Upper lobe of left lung (tissue), 4 donors: ENCODE measurements at regions not wholly inside any gene's neighbourhood (a gene's known extent, or its start where the extent isn't known, plus 50 kb on each side); places are given as distances from the start of the nearest gene placed in this dataset.

Experiments
- EP300 ChIP-seq, 4 donors: sonication (generic); formaldehyde crosslinking; IDR thresholded peaks; one replicate each; pipeline ENCODE4 v1.5.1; 2017; ENCODE audit warnings: antibody characterized with exemption in 4 of 4, control low read depth in 2 of 4
- POLR2A ChIP-seq, 4 donors: fragments of 450-650 bp; IDR thresholded peaks; one replicate each; pipeline ENCODE4 v1.5.1; 2016 to 2017; ENCODE audit warnings: antibody characterized with exemption in 4 of 4, mild to moderate bottlenecking in 2 of 4
- POLR2AphosphoS5 ChIP-seq, 2 donors: sonication (generic); formaldehyde crosslinking; IDR thresholded peaks; one replicate each; pipeline ENCODE4 v1.5.1; 2017; ENCODE audit warnings: antibody characterized with exemption in 2 of 2
- TF ChIP-seq, protein P1 (sequence below), 6 experiments: fragments of 450-650 bp in 4 of 6; fragments of 200-600 bp in 2 of 6; sonication (generic) in 2 of 6; IDR thresholded peaks; one replicate each; pipeline ENCODE4 v1.5.1; 2016 to 2019; ENCODE audit warnings: antibody characterized with exemption in 6 of 6

DNA sequence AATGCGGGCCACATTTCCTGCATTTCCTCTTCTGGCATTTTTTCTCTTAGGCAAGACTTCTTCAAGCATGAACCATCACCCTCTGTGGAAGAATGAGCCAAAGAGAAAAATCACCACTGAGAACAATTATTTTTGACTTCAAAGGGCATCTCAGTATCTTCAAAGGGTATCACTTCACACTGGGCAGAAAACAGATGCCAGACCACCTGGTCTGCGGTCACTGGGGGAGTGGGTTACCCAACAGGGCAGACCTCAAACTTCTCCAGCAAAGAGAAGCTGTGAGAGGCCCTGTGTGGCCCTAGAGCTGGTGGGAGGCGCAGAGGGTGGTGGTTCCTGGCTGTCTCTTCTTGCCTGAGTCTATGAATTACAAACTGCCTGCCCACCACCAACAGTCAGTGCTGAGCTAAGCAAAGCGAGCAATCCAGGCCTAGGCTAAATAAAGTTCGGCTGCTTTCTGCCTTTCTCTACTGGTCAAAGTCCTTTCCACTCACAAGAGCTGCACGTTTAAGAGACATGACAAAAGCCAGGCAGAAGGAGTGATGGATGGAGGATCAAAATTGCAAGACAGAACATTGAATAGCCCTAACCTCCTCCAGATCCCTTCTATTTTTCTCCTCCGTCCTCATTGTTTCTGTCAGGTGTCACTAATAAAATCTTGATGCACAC, 602.7 kb upstream of the CDH5 start:
- TF ChIP-seq, protein P1, sequence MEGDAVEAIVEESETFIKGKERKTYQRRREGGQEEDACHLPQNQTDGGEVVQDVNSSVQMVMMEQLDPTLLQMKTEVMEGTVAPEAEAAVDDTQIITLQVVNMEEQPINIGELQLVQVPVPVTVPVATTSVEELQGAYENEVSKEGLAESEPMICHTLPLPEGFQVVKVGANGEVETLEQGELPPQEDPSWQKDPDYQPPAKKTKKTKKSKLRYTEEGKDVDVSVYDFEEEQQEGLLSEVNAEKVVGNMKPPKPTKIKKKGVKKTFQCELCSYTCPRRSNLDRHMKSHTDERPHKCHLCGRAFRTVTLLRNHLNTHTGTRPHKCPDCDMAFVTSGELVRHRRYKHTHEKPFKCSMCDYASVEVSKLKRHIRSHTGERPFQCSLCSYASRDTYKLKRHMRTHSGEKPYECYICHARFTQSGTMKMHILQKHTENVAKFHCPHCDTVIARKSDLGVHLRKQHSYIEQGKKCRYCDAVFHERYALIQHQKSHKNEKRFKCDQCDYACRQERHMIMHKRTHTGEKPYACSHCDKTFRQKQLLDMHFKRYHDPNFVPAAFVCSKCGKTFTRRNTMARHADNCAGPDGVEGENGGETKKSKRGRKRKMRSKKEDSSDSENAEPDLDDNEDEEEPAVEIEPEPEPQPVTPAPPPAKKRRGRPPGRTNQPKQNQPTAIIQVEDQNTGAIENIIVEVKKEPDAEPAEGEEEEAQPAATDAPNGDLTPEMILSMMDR (IDR thresholded peaks at IDR 0.05): no peak
- TF ChIP-seq POLR2AphosphoS5 (IDR thresholded peaks at IDR 0.05): no peak
- TF ChIP-seq POLR2A (IDR thresholded peaks at IDR 0.05): no peak
- TF ChIP-seq EP300 (IDR thresholded peaks at IDR 0.05): no peak
